HL-60 (cell line): ENCODE measurements at regions not wholly inside any gene's neighbourhood (a gene's known extent, or its start where the extent isn't known, plus 50 kb on each side); places are given as distances from the start of the nearest gene placed in this dataset.

ENCODE experiments used
- DNase-seq, 2 experiments: peaks; one replicate each; pipeline ENCODE4 v3.0.0-alpha.2; 2010 to 2020; ENCODE audit warnings: low read depth in 1 of 2, low spot score in 1 of 2
- H3K27ac ChIP-seq: fragments of 250-450 bp; sonication (Bioruptor Pico); replicated peaks from 2 replicates; pipeline ENCODE4 v1.5.1; 2020; ENCODE audit warnings: mild to moderate bottlenecking, moderate library complexity
- H3K27me3 ChIP-seq: fragments of 250-450 bp; sonication (Bioruptor Pico); 2 replicates; pipeline ENCODE4 v1.5.1; 2021; ENCODE audit warnings: mild to moderate bottlenecking, moderate library complexity; ENCODE audit not compliant: insufficient read depth, poor library complexity, severe bottlenecking
- H3K4me3 ChIP-seq: replicated peaks from 2 replicates; pipeline ENCODE4 v1.5.1; 2011; ENCODE audit warnings: mild to moderate bottlenecking, control low read depth, low read length; ENCODE audit not compliant: insufficient read depth
- GABPA ChIP-seq: IDR thresholded peaks from 2 replicates; pipeline ENCODE4 v1.6.1; 2012; ENCODE audit warnings: low read depth
- POLR2AphosphoS5 ChIP-seq: IDR thresholded peaks from 2 replicates; pipeline ENCODE4 v1.6.1; 2012; ENCODE audit warnings: low read depth
- SPI1 ChIP-seq: IDR thresholded peaks from 2 replicates; pipeline ENCODE4 v1.6.1; 2012; ENCODE audit warnings: low read depth, mild to moderate bottlenecking, borderline replicate concordance
- TF ChIP-seq, protein P1 (sequence below): IDR thresholded peaks from 2 replicates; pipeline ENCODE4 v1.6.1; 2012; ENCODE audit warnings: low read depth; ENCODE audit not compliant: insufficient replicate concordance
- TF ChIP-seq, protein P2 (sequence below): IDR thresholded peaks from one replicate; pipeline ENCODE4 v1.5.1; 2011; ENCODE audit warnings: low read length, control low read depth, inconsistent platforms; ENCODE audit not compliant: insufficient read depth

DNA sequence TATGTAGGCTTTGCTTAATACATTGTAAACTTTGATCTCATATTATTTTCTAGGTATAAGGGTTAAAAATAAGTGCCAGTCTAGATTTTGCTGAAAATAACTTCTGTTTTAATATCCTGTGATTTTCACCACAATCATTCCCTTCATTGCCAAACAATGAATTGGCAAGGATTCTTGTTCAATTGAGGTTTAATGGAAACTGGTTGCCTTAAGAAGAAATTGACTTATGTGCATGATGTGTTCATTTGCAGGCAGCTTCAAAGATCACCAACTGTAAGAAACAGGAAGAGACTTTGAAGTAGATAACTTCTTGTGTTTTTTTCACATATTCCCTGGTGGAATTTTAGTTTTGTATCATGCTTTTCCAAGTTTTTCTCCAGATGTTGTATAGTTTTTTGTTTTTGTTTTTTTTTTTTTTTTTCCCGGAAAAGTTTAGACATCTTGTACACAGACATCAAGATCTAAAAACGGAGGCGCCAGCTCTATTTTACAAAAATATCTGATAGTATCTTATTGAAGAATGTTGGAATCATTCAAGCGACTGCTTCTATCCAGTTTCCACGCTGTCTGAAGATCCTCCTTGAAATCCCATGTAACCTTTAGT is 108.3 kb downstream of the POSTN start:
- no peaks in the 10 kb centered on the region for H3K27me3 ChIP-seq
- DNase-seq = no peak
- H3K27ac ChIP-seq = no peak overlapping the region
- no peak for TF ChIP-seq GABPA
- TF ChIP-seq POLR2AphosphoS5 = no peak
- TF ChIP-seq, protein P1, sequence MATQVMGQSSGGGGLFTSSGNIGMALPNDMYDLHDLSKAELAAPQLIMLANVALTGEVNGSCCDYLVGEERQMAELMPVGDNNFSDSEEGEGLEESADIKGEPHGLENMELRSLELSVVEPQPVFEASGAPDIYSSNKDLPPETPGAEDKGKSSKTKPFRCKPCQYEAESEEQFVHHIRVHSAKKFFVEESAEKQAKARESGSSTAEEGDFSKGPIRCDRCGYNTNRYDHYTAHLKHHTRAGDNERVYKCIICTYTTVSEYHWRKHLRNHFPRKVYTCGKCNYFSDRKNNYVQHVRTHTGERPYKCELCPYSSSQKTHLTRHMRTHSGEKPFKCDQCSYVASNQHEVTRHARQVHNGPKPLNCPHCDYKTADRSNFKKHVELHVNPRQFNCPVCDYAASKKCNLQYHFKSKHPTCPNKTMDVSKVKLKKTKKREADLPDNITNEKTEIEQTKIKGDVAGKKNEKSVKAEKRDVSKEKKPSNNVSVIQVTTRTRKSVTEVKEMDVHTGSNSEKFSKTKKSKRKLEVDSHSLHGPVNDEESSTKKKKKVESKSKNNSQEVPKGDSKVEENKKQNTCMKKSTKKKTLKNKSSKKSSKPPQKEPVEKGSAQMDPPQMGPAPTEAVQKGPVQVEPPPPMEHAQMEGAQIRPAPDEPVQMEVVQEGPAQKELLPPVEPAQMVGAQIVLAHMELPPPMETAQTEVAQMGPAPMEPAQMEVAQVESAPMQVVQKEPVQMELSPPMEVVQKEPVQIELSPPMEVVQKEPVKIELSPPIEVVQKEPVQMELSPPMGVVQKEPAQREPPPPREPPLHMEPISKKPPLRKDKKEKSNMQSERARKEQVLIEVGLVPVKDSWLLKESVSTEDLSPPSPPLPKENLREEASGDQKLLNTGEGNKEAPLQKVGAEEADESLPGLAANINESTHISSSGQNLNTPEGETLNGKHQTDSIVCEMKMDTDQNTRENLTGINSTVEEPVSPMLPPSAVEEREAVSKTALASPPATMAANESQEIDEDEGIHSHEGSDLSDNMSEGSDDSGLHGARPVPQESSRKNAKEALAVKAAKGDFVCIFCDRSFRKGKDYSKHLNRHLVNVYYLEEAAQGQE = no peak
- no peak for TF ChIP-seq SPI1
- TF ChIP-seq, protein P2, sequence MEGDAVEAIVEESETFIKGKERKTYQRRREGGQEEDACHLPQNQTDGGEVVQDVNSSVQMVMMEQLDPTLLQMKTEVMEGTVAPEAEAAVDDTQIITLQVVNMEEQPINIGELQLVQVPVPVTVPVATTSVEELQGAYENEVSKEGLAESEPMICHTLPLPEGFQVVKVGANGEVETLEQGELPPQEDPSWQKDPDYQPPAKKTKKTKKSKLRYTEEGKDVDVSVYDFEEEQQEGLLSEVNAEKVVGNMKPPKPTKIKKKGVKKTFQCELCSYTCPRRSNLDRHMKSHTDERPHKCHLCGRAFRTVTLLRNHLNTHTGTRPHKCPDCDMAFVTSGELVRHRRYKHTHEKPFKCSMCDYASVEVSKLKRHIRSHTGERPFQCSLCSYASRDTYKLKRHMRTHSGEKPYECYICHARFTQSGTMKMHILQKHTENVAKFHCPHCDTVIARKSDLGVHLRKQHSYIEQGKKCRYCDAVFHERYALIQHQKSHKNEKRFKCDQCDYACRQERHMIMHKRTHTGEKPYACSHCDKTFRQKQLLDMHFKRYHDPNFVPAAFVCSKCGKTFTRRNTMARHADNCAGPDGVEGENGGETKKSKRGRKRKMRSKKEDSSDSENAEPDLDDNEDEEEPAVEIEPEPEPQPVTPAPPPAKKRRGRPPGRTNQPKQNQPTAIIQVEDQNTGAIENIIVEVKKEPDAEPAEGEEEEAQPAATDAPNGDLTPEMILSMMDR = no peak
- no peak overlapping the region for H3K4me3 ChIP-seq

DNA sequence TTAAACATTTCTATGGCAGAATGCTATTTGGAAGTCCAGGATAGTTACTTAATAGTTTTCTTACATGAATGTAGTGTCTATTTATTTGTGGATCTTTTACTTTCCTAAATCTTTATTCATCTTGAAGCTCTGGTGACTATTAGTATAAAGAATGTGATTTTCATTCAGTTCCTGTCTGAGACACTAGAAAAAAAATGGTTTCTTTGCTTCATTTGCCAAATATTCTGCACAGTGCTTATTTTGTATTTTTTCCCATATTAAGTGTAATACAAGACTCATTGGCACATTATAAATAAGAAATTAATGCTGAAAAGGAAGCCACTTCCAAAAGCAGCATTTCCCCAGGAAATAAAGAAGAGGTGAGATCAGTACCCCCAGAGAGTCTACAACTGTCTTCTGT is 109.8 kb downstream of the POSTN start:
- no peaks in the 10 kb centered on the region for H3K27me3 ChIP-seq
- H3K4me3 ChIP-seq = no peak overlapping the region
- H3K27ac ChIP-seq = no peak overlapping the region
- TF ChIP-seq GABPA = no peak
- TF ChIP-seq, protein P1 = no peak
- no peak for DNase-seq

DNA sequence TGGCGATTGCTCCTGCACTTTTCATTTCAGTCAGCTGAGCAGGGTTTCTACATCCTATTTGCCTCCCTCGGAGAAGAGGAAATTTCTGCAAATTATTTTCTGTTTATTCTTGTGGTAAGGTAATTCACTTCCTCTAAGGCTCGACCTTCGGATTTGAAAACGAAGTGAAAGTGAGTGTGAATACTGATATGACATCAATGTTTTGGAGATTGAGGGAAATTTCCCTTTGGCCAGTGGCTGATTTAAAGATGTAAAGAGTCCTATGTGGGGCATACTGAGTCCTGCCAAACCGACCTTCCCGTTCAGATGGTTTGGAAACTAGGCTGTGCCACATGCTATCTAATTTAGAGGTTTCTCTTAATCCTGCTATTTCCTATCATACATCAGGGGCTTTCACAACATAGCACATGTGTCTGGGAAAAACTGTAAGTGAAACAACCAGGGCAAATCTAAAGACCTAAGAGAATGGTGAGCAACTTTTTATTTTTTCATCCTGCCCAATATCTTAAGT is 112.3 kb downstream of the POSTN start:
- H3K27ac ChIP-seq = no peak overlapping the region
- TF ChIP-seq SPI1 (peak; percentile 55; the same call in 1 of the 2 replicates), GABPA (no peak)
- H3K4me3 ChIP-seq = no peak overlapping the region
- H3K27me3 ChIP-seq = no peaks in the 10 kb centered on the region
- no peak for DNase-seq

DNA sequence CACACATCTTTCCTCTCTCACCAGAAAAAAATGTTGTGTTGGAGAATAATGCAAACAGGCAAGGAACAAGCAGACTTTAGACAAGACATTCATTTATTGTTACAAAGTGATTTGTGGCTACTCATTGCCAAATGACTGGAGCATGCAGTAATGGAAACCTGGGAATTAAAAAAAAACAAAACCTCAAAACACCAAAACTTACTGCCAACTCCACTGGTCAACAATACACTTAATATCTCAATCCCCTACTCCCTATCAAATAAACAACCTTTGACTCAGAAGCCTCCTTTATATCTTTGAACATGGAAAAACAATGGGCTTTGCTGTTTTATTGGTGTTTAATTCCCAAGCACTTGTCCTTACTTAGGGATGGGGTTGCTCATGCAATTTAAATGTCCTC is 112.8 kb downstream of the POSTN start:
- no peak for TF ChIP-seq POLR2AphosphoS5
- no peak for TF ChIP-seq SPI1
- TF ChIP-seq, protein P2 = no peak
- no peak for TF ChIP-seq GABPA
- H3K4me3 ChIP-seq = no peak overlapping the region
- DNase-seq = no peak

DNA sequence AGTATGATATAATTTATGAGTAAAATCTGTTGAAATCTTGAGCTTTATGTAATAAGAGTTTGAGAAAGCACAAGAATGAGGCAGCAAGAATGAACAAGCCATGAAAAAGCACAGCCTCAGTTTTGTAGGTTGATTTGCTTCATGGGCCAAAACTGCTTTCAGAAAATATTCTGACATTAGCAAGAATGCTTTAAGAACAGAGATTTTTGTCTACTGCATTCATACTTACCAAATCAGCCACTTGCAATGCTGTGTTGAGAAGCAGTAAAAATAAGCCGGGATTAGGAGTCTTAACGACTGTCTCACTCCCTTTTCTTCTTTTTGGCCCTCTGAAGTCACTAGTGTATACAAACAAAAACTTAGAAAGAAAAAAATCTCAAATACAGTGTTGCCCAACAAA is 114.5 kb downstream of the POSTN start:
- TF ChIP-seq SPI1 = no peak
- no peak for TF ChIP-seq GABPA
- TF ChIP-seq, protein P2 = no peak
- no peak for TF ChIP-seq POLR2AphosphoS5
- TF ChIP-seq, protein P1 = no peak
- Histone ChIP-seq H3K27ac (no peak overlapping the region), H3K27me3 (no peaks in the 10 kb centered on the region), H3K4me3 (no peak overlapping the region)
- no peak for DNase-seq

More for the DNA sequence above, 112.8 kb downstream of the POSTN start:
- H3K27ac ChIP-seq = no peak overlapping the region
- H3K27me3 ChIP-seq = no peaks in the 10 kb centered on the region
